DOHH2 (cell line): ENCODE measurements at regions not wholly inside any gene's neighbourhood (a gene's known extent, or its start where the extent isn't known, plus 50 kb on each side); places are given as distances from the start of the nearest gene placed in this dataset.

Experiments used
- CTCF ChIP-seq: fragments of 200-600 bp; sonication (generic); IDR thresholded peaks from one replicate; pipeline ENCODE4 v1.5.1; 2014; ENCODE audit warnings: antibody characterized with exemption, mild to moderate bottlenecking, low read depth, low read length; ENCODE audit not compliant: poor library complexity, severe bottlenecking
- EZH2phosphoT487 ChIP-seq: fragments of 200-600 bp; sonication (generic); IDR thresholded peaks from 2 replicates; pipeline ENCODE4 v1.6.1; 2017; ENCODE audit warnings: borderline replicate concordance, mild to moderate bottlenecking, antibody characterized with exemption, low read length, moderate library complexity, mixed read lengths

GRCh38 chr4:171281359-171281758 lies 531.8 kb upstream of the GALNTL6 start:
- TF ChIP-seq CTCF (no peak), EZH2phosphoT487 (no peak)
